Heart left ventricle (tissue), 16 donors: ENCODE measurements at regions not wholly inside any gene's neighbourhood (a gene's known extent, or its start where the extent isn't known, plus 50 kb on each side); places are given as distances from the start of the nearest gene placed in this dataset.

ENCODE experiments used
- ATAC-seq, 4 donors: fragments of 200-7000 bp; cut with Tn5 transposase; one replicate each; pipeline ENCODE4 v1.9.1; 2020 to 2022; ENCODE audit warnings: moderate library complexity in 4 of 4, mild to moderate bottlenecking in 3 of 4, moderate number of reproducible peaks in 1 of 4
- DNase-seq, 5 donors: peaks; one replicate each; pipeline ENCODE4 v3.0.0-alpha.2; 2020
- H3K27ac ChIP-seq, 12 donors: fragments of 200-600 bp; sonication (generic) in 4 of 12; one replicate each; pipeline versions ENCODE4 v1.5.0 to v1.8.0; 2016 to 2022; ENCODE audit warnings: mild to moderate bottlenecking in 2 of 12
- H3K27me3 ChIP-seq, 9 donors: fragments of 200-600 bp; sonication (generic) in 2 of 9; one replicate each; pipeline versions ENCODE4 v1.5.1 to v1.8.0; 2016 to 2022; ENCODE audit warnings: mild to moderate bottlenecking in 3 of 9
- H3K36me3 ChIP-seq, 9 donors: fragments of 200-600 bp; sonication (generic) in 2 of 9; one replicate each; pipeline versions ENCODE4 v1.5.0 to v1.8.0; 2018 to 2022; ENCODE audit warnings: mild to moderate bottlenecking in 2 of 9
- H3K4me1 ChIP-seq, 12 donors: fragments of 200-600 bp; sonication (generic) in 4 of 12; one replicate each; pipeline versions ENCODE4 v1.5.0 to v1.8.0; 2016 to 2022; ENCODE audit warnings: mild to moderate bottlenecking in 3 of 12
- H3K4me3 ChIP-seq, 12 donors: fragments of 200-600 bp; sonication (generic) in 4 of 12; one replicate each; pipeline versions ENCODE4 v1.5.0 to v1.8.0; 2017 to 2022; ENCODE audit warnings: mild to moderate bottlenecking in 9 of 12, moderate library complexity in 4 of 12
- H3K9me3 ChIP-seq, 12 donors: fragments of 200-600 bp; sonication (generic) in 4 of 12; one replicate each; pipeline versions ENCODE4 v1.5.0 to v1.8.0; 2016 to 2022; ENCODE audit warnings: mild to moderate bottlenecking in 1 of 12
- POLR2A ChIP-seq, 2 donors: fragments of 450-650 bp; IDR thresholded peaks; one replicate each; pipeline ENCODE4 v1.6.1; 2017; ENCODE audit warnings: antibody characterized with exemption in 2 of 2, mild to moderate bottlenecking in 2 of 2, moderate library complexity in 2 of 2
- WGBS, 4 donors: extraction: QIAGEN DNeasy Blood & Tissue Kit in 2 of 4; methylation state at CpG; one replicate each; pipeline versions ENCODE4 v1.1.5 to v1.1.7; 2013 to 2018; 5-methylcytosine and 5-hydroxymethylcytosine counted together
- intact Hi-C, 10 donors: fragments of 100-400 bp; cut with DNase I; formaldehyde crosslinking; loops; one replicate each; pipeline versions ENCODE4 v1.11.1 to v1.14.2; 2022
- TF ChIP-seq, protein P1 (sequence below), 12 donors: fragments of 200-600 bp; sonication (generic) in 4 of 12; IDR thresholded peaks; one replicate each; pipeline versions ENCODE4 v1.5.0 to v1.8.0; 2018 to 2022; ENCODE audit warnings: antibody characterized with exemption in 12 of 12, mild to moderate bottlenecking in 5 of 12
- donor health status: ischemic (EF 13 %, LVEDD 7.1; RV severe dilation, severe dysfunction).
- donor health status: healthy with polysubstance abuse.
- donor health status: DM: no; HTN: yes; CAD: no.
- donor health status: DM: no; HTN: no; CAD: no.
- donor health status: ischemic (EF 25% LVEDD 6.9; RV normal size, moderate dysfunction).
- donor health status: ischemic (EF 25% LVEDD 5.7; RV mildly dilated, moderate dysfunction).
- donor health status: healthy.
- donor health status: DM: yes; HTN: yes; CAD: no.
- donor health status: ischemic (EF 35%, LVEDD 5.7; RV mildly dilated, moderate dysfunction).
- donor health status: nonischemic (EF 11% LVEDD 7.7; RV severe dilation, severe dysfunction).
- donor health status: DM: yes; HTN: yes; CAD: no.
- donor health status: PGD.
- donor health status: ischemic (EF 29% LVEDD 5.4; RV normal size, mild dysfunction).
- donor health status: nonischemic (EF 23%, LVEDD 6.1; RV moderate dilation, normal function).

DNA sequence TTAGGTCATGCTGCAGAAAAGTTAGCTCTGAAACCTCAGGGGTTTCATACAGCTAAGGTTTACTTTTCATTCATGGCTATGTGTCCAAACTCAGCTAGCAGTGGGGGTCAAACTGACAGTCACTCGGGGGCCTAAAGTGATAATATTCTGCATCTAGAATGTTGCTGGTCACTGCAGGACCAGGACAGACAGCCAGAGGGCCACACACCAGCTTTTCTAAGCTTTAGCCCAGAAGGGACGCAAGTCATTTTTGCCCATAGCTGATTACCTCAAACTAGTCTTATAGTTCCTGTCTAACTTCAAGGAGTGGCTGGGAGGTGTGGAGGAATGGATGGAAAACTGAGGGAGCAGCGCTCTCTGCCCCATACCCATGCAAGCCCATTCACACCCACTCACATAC lies 163.0 kb upstream of the NLRP1 start:
- Histone ChIP-seq H3K27me3 (peaks cover 0 to 2% (median 0%) of the 10 kb centered on the region in 9 donors), H3K9me3 (no peaks in the 10 kb centered on the region), H3K36me3 (no peaks in the 10 kb centered on the region), H3K4me1 (no peaks in the 10 kb centered on the region), H3K4me3 (no peak overlapping the region), H3K27ac (no peak overlapping the region)
- DNase-seq = no peak
- no peak for TF ChIP-seq POLR2A (IDR thresholded peaks at IDR 0.05)
- TF ChIP-seq, protein P1, sequence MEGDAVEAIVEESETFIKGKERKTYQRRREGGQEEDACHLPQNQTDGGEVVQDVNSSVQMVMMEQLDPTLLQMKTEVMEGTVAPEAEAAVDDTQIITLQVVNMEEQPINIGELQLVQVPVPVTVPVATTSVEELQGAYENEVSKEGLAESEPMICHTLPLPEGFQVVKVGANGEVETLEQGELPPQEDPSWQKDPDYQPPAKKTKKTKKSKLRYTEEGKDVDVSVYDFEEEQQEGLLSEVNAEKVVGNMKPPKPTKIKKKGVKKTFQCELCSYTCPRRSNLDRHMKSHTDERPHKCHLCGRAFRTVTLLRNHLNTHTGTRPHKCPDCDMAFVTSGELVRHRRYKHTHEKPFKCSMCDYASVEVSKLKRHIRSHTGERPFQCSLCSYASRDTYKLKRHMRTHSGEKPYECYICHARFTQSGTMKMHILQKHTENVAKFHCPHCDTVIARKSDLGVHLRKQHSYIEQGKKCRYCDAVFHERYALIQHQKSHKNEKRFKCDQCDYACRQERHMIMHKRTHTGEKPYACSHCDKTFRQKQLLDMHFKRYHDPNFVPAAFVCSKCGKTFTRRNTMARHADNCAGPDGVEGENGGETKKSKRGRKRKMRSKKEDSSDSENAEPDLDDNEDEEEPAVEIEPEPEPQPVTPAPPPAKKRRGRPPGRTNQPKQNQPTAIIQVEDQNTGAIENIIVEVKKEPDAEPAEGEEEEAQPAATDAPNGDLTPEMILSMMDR (IDR thresholded peaks at IDR 0.05) = no peak
- 80 to 96% (median 89%) methylated on average over 3 of the region's 3 CpGs for WGBS, 4 donors
- intact Hi-C loops = no loop called here
- no peak for ATAC-seq

DNA sequence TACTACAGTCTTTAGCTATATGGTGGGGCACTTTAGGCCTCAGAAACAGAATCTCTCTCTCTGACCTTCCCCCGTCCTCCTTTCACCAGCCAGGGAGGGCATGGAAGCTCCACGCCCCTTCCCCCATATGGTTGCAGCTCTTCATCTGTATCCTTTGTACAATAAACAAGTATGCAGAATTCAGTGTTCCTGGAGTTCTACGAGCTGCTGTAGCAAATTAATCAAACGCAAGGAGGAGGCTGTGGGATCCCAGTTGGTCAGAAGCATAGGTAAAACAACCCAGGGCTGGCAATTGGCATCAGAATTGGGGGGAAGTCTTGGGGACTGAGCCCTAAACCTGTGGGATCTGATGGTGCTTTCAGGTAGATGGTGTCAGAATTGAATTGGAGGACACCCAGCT lies 163.7 kb upstream of the NLRP1 start:
- no peak overlapping the region for H3K27ac ChIP-seq
- no peaks in the 10 kb centered on the region for H3K9me3 ChIP-seq
- DNase-seq (no peak), ATAC-seq (no peak)
- no peaks in the 10 kb centered on the region for H3K4me1 ChIP-seq
- intact Hi-C loops = no loop called here
- no peaks in the 10 kb centered on the region for H3K36me3 ChIP-seq
- peaks cover 0 to 2% (median 0%) of the 10 kb centered on the region in 9 donors for H3K27me3 ChIP-seq
- no peak overlapping the region for H3K4me3 ChIP-seq
- 82 to 86% (median 85%) methylated on average over 4 of the region's 4 CpGs for WGBS, 4 donors
- TF ChIP-seq POLR2A (IDR thresholded peaks at IDR 0.05) = no peak
- TF ChIP-seq, protein P1 (IDR thresholded peaks at IDR 0.05) = no peak

DNA sequence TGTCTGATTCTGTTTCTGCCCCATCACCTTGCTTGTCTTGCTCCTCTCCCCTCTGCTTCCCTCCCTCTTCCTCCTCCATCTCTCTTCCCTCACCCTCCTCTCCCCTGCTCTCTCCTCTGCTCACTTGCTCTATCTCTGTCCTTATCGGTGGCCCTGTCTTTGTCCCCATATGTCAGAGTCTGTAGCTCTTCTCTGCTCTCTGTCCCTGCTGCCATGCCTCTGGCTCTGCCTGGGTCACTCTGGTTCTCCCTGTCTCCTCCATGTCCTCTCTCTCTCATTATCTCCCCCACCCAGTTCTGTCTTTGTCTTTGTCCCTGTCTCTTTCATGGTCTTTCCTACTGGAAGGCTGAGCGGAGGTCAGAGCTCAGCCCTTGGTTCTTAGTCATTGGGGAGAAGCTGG lies 169.1 kb upstream of the NLRP1 start:
- no peaks in the 10 kb centered on the region for H3K9me3 ChIP-seq
- intact Hi-C loops = no loop called here
- no peaks in the 10 kb centered on the region for H3K36me3 ChIP-seq
- 63 to 75% (median 66%) methylated on average over 2 of the region's 2 CpGs for WGBS, 4 donors
- no peak for DNase-seq
- H3K27me3 ChIP-seq = peaks cover 0 to 23% (median 3%) of the 10 kb centered on the region in 9 donors
- ATAC-seq = no peak
- no peak overlapping the region for H3K4me3 ChIP-seq
- H3K27ac ChIP-seq = no peak overlapping the region
- no peak for TF ChIP-seq POLR2A (IDR thresholded peaks at IDR 0.05)
- TF ChIP-seq, protein P1 (IDR thresholded peaks at IDR 0.05) = no peak
- no peaks in the 10 kb centered on the region for H3K4me1 ChIP-seq

DNA sequence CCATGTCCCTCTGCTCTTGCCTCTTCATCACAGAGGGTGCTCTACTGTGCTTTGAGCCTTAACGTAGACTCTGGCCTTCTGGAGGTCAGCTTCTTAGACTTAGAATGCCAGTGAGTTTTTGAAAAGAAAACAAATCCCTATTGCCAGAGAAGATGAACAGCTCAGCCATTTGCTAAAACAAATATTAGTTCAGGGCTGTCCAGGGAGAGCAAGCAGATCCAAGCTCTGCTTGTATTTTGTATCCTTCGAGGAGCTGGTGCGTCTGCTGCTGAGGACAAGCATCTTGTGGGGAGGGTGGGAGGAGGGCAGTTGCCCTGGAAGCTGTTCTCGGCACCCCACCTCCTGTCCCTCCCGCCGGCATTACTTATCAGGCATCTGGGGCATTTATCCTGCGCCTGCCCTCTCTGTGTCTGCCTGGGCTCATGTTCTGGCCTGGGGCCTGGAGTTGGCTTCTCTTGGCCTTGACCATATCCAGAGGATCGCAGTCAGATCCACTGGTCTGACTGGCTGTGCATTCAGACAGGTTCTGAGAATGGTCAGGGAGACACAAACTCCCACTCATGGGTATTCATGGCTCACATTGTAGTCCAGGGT lies 173.1 kb upstream of the NLRP1 start:
- no peak for DNase-seq
- H3K4me1 ChIP-seq = no peaks in the 10 kb centered on the region
- TF ChIP-seq, protein P1 (IDR thresholded peaks at IDR 0.05) = no peak
- TF ChIP-seq POLR2A (IDR thresholded peaks at IDR 0.05) = no peak
- ATAC-seq = no peak
- intact Hi-C loops = no loop called here
- WGBS, 4 donors = 34 to 55% (median 45%) methylated on average over 7 to 8 of the region's 8 CpGs
- no peaks in the 10 kb centered on the region for H3K36me3 ChIP-seq
- H3K4me3 ChIP-seq = no peak overlapping the region
- H3K9me3 ChIP-seq = no peaks in the 10 kb centered on the region
- peaks cover 0 to 33% (median 3%) of the 10 kb centered on the region in 9 donors for H3K27me3 ChIP-seq
- no peak overlapping the region for H3K27ac ChIP-seq
